ENCODE measurements at regions not wholly inside any gene's neighbourhood (a gene's known extent, or its start where the extent isn't known, plus 50 kb on each side); places are given as distances from the start of the nearest gene placed in this dataset.

GRCh38 chr6:94548201-94548600 is 1029.1 kb upstream of the MANEA start:
- TF ChIP-seq, protein P1, sequence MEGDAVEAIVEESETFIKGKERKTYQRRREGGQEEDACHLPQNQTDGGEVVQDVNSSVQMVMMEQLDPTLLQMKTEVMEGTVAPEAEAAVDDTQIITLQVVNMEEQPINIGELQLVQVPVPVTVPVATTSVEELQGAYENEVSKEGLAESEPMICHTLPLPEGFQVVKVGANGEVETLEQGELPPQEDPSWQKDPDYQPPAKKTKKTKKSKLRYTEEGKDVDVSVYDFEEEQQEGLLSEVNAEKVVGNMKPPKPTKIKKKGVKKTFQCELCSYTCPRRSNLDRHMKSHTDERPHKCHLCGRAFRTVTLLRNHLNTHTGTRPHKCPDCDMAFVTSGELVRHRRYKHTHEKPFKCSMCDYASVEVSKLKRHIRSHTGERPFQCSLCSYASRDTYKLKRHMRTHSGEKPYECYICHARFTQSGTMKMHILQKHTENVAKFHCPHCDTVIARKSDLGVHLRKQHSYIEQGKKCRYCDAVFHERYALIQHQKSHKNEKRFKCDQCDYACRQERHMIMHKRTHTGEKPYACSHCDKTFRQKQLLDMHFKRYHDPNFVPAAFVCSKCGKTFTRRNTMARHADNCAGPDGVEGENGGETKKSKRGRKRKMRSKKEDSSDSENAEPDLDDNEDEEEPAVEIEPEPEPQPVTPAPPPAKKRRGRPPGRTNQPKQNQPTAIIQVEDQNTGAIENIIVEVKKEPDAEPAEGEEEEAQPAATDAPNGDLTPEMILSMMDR (IDR thresholded peaks at IDR 0.05), result no peak
- TF ChIP-seq POLR2A (IDR thresholded peaks at IDR 0.05), result no peak

Measured in adrenal gland (tissue), 5 donors.